ENCODE measurements at regions not wholly inside any gene's neighbourhood (a gene's known extent, or its start where the extent isn't known, plus 50 kb on each side); places are given as distances from the start of the nearest gene placed in this dataset.

GRCh38 chr1:212215910-212216309 is 69.3 kb upstream of the PPP2R5A start:
- TF ChIP-seq, protein P1, sequence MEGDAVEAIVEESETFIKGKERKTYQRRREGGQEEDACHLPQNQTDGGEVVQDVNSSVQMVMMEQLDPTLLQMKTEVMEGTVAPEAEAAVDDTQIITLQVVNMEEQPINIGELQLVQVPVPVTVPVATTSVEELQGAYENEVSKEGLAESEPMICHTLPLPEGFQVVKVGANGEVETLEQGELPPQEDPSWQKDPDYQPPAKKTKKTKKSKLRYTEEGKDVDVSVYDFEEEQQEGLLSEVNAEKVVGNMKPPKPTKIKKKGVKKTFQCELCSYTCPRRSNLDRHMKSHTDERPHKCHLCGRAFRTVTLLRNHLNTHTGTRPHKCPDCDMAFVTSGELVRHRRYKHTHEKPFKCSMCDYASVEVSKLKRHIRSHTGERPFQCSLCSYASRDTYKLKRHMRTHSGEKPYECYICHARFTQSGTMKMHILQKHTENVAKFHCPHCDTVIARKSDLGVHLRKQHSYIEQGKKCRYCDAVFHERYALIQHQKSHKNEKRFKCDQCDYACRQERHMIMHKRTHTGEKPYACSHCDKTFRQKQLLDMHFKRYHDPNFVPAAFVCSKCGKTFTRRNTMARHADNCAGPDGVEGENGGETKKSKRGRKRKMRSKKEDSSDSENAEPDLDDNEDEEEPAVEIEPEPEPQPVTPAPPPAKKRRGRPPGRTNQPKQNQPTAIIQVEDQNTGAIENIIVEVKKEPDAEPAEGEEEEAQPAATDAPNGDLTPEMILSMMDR (IDR thresholded peaks at IDR 0.05): no peak
- TF ChIP-seq POLR2A (IDR thresholded peaks at IDR 0.05) (no peak), EP300 (IDR thresholded peaks at IDR 0.05) (no peak)
